Trophoblast cell (in vitro differentiated cells and primary cell): ENCODE measurements at regions not wholly inside any gene's neighbourhood (a gene's known extent, or its start where the extent isn't known, plus 50 kb on each side); places are given as distances from the start of the nearest gene placed in this dataset.

Source experiments
- DNase-seq, 2 donors: peaks; one replicate each; pipeline ENCODE4 v3.0.0-alpha.2; 2016
- H2AFZ ChIP-seq: 2 replicates; pipeline ENCODE4 v1.6.1; 2013; ENCODE audit warnings: low read length, moderate library complexity, mild to moderate bottlenecking; ENCODE audit not compliant: insufficient read depth, poor library complexity
- H2AK5ac ChIP-seq: 2 replicates; pipeline ENCODE4 v1.6.1; 2013; ENCODE audit warnings: mild to moderate bottlenecking, low read length
- H2BK120ac ChIP-seq: 2 replicates; pipeline ENCODE4 v1.6.1; 2013; ENCODE audit warnings: low read length, mild to moderate bottlenecking, moderate library complexity; ENCODE audit not compliant: insufficient read depth, poor library complexity
- H2BK12ac ChIP-seq: 2 replicates; pipeline ENCODE4 v1.6.1; 2013; ENCODE audit warnings: mild to moderate bottlenecking, low read length, moderate library complexity
- H2BK5ac ChIP-seq: 2 replicates; pipeline ENCODE4 v1.6.1; 2013; ENCODE audit warnings: low read length, low read depth, moderate library complexity, mild to moderate bottlenecking; ENCODE audit not compliant: poor library complexity
- H3K14ac ChIP-seq: 2 replicates; pipeline ENCODE4 v1.6.1; 2013; ENCODE audit warnings: mild to moderate bottlenecking, low read length
- H3K18ac ChIP-seq: 2 replicates; pipeline ENCODE4 v1.6.1; 2013; ENCODE audit warnings: mild to moderate bottlenecking, low read length
- H3K23ac ChIP-seq: 2 replicates; pipeline ENCODE4 v1.6.1; 2013; ENCODE audit warnings: low read length
- H3K27ac ChIP-seq: 2 replicates; pipeline ENCODE4 v1.5.1; 2013; ENCODE audit warnings: low read depth, mild to moderate bottlenecking, inconsistent platforms, low read length, moderate library complexity
- H3K27me3 ChIP-seq: 2 replicates; pipeline ENCODE4 v1.6.1; 2013; ENCODE audit warnings: inconsistent platforms, mild to moderate bottlenecking, low read length, moderate library complexity; ENCODE audit not compliant: insufficient read depth
- H3K36me3 ChIP-seq, 2 experiments: 1 replicate in 1 of 2; 2 replicates in 1 of 2; pipeline ENCODE4 v1.6.1; 2013; ENCODE audit warnings: low read length in 2 of 2, mild to moderate bottlenecking in 2 of 2, moderate library complexity in 1 of 2; ENCODE audit not compliant: insufficient read depth in 2 of 2, control insufficient read depth in 1 of 2
- H3K4ac ChIP-seq: 2 replicates; pipeline ENCODE4 v1.6.1; 2013; ENCODE audit warnings: low read depth, mild to moderate bottlenecking, low read length, moderate library complexity
- H3K4me1 ChIP-seq, 2 experiments: 1 replicate in 1 of 2; 2 replicates in 1 of 2; pipeline ENCODE4 v1.6.1; 2013; ENCODE audit warnings: low read length in 2 of 2, mild to moderate bottlenecking in 2 of 2, moderate library complexity in 1 of 2; ENCODE audit not compliant: insufficient read depth in 2 of 2, control insufficient read depth in 1 of 2
- H3K4me2 ChIP-seq: 2 replicates; pipeline ENCODE4 v1.6.1; 2013; ENCODE audit warnings: inconsistent platforms, mild to moderate bottlenecking, low read length, moderate library complexity
- H3K4me3 ChIP-seq: 2 replicates; pipeline ENCODE4 v1.5.1; 2013; ENCODE audit warnings: mild to moderate bottlenecking, low read depth, low read length, inconsistent platforms
- H3K79me1 ChIP-seq: one replicate; pipeline ENCODE4 v1.6.1; 2013; ENCODE audit warnings: low read length
- H3K79me2 ChIP-seq: 2 replicates; pipeline ENCODE4 v1.6.1; 2013; ENCODE audit warnings: low read length, mild to moderate bottlenecking; ENCODE audit not compliant: control insufficient read depth, insufficient read depth, poor library complexity
- H3K9ac ChIP-seq: 2 replicates; pipeline ENCODE4 v1.6.1; 2013; ENCODE audit warnings: mild to moderate bottlenecking, low read length
- H3K9me3 ChIP-seq: 2 replicates; pipeline ENCODE4 v1.6.1; 2013; ENCODE audit warnings: low read depth, mild to moderate bottlenecking, control low read depth, inconsistent platforms, low read length; ENCODE audit not compliant: insufficient read depth
- H4K12ac ChIP-seq: 2 replicates; pipeline ENCODE4 v1.6.1; 2013; ENCODE audit warnings: low read depth, mild to moderate bottlenecking, low read length, moderate library complexity
- H4K8ac ChIP-seq: 2 replicates; pipeline ENCODE4 v1.6.1; 2013; ENCODE audit warnings: low read depth, mild to moderate bottlenecking, low read length, moderate library complexity
- H4K91ac ChIP-seq: one replicate; pipeline ENCODE4 v1.6.1; 2013; ENCODE audit warnings: low read depth, mild to moderate bottlenecking, low read length, moderate library complexity
- WGBS: extraction: QIAGEN DNeasy Blood & Tissue Kit; methylation state at CpG from one replicate; pipeline ENCODE4 v1.1.7; 2013; ENCODE audit warnings: missing lambda C conversion rate; ENCODE audit not compliant: insufficient read length, insufficient coverage; ENCODE audit errors: extremely low coverage; 5-methylcytosine and 5-hydroxymethylcytosine counted together

DNA sequence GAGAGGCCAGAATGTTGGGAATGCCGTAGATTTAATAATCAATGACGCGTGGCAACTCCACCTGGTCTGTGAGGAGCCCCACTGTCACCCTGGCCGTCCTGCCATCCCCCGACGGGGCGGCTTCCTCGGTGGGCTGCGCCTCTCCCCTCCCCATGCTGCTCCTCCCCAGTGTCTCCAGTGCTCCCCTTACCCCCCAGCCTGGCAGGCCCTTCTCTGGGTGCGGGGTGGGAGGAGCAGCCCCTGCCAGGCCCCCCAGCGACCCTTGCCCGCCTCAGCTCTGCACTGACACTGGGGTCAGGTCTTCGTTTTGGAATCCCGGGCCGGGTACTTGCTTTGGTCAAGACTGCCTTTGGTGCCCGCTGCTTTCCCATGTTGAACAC, 82.3 kb upstream of the FRMD1 start:
- H3K4me3 ChIP-seq = no peak overlapping the region
- H3K9me3 ChIP-seq = peaks cover 6% of the 10 kb centered on the region
- no peak overlapping the region for H3K14ac ChIP-seq
- DNase-seq = no peak
- H3K4me1 ChIP-seq = peaks cover 13 to 19% of the 10 kb centered on the region in 2 experiments
- no peak overlapping the region for H2BK12ac ChIP-seq
- no peak overlapping the region for H3K23ac ChIP-seq
- H4K8ac ChIP-seq = no peak overlapping the region
- no CpG with 5 or more reads among the region's 16 CpGs for WGBS
- H3K79me2 ChIP-seq = no peaks in the 10 kb centered on the region
- no peak overlapping the region for H3K4ac ChIP-seq
- H3K79me1 ChIP-seq = no peaks in the 10 kb centered on the region
- no peak overlapping the region for H3K18ac ChIP-seq
- H3K27ac ChIP-seq = no peak overlapping the region
- no peak overlapping the region for H3K9ac ChIP-seq
- no peak overlapping the region for H2BK5ac ChIP-seq
- no peak overlapping the region for H2BK120ac ChIP-seq
- H4K12ac ChIP-seq = no peak overlapping the region
- H3K4me2 ChIP-seq = no peak overlapping the region
- no peak overlapping the region for H4K91ac ChIP-seq
- H2AFZ ChIP-seq = no peak overlapping the region
- no peaks in the 10 kb centered on the region for H3K27me3 ChIP-seq
- H3K36me3 ChIP-seq = no peaks in the 10 kb centered on the region
- no peak overlapping the region for H2AK5ac ChIP-seq

DNA sequence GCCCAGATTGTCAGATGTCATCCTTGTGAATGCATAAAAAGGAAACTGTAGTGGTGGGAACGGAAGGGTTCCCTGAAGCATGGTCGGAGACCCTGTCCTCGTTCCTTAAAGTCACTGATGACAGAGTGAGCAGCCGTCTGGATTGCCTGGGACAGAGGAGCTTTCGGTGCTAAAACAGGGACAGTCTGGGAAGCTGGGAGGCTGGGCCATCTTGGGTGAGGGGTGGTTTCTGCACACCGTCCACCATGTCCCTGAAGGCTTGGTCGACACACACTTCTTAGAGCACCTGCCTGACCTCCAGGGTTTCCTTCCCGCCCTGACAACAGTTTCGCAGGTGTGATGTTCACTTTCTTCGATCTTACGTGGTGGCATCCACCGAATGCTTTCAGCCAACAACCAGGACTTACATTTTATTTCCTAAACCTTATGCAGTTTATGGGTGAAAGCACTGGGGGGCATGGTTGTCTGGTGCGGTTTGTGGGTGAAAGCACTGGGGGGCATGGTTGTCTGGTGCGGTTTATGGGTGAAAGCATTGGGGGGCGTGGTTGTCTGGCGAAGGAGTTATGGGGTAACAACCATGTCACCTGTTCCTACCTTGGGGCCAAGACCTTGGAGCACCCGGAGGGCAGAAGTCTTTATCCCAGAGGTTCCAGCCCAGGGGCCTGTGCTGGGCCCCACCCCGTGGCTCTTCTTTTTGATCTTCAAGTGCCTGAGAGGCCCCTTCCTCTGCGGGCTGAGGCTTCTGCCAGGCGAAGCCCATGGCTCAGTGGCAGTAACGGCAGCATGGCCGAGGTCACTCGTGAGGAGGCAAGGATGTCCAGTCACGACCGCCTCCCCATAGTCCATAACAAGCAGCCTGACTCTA, 81.7 kb upstream of the FRMD1 start:
- H3K4me1 ChIP-seq = peaks cover 13 to 19% of the 10 kb centered on the region in 2 experiments
- no peaks in the 10 kb centered on the region for H3K79me2 ChIP-seq
- no peak overlapping the region for H2BK5ac ChIP-seq
- H3K4me2 ChIP-seq = no peak overlapping the region
- H2AK5ac ChIP-seq = no peak overlapping the region
- H4K8ac ChIP-seq = no peak overlapping the region
- no peak overlapping the region for H3K4me3 ChIP-seq
- no peak overlapping the region for H3K18ac ChIP-seq
- no peak overlapping the region for H3K23ac ChIP-seq
- no CpG with 5 or more reads among the region's 25 CpGs for WGBS
- H2BK120ac ChIP-seq = no peak overlapping the region
- no peak overlapping the region for H3K4ac ChIP-seq
- H3K9ac ChIP-seq = no peak overlapping the region
- no peak overlapping the region for H2BK12ac ChIP-seq
- H3K27me3 ChIP-seq = no peaks in the 10 kb centered on the region
- no peak overlapping the region for H3K14ac ChIP-seq
- DNase-seq = no peak
- no peaks in the 10 kb centered on the region for H3K79me1 ChIP-seq
- H4K91ac ChIP-seq = no peak overlapping the region
- no peaks in the 10 kb centered on the region for H3K36me3 ChIP-seq
- H3K9me3 ChIP-seq = peaks cover 6% of the 10 kb centered on the region
- H3K27ac ChIP-seq = no peak overlapping the region
- no peak overlapping the region for H2AFZ ChIP-seq
- no peak overlapping the region for H4K12ac ChIP-seq

DNA sequence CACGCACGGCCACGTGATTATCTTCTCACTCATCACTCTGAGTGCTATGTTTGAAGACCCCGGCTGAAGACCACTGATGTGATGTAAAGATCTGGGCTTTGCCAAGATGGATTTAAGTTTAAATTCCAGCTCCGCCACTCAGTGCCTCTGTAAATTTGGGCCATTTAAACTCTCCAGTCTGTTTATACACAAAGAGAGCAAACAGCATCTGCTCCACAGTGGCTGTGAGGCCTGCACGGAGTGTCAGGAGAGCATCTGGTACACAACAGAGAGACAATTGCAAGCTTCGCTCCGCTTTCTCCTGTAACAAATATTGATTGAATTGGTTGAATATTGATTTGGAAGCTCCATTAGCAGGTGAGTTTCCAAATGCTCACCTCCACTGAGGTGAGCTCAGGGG, 80.5 kb upstream of the FRMD1 start:
- Histone ChIP-seq H2AFZ (no peak overlapping the region), H4K91ac (no peak overlapping the region), H3K4me1 (peaks cover 16 to 24% of the 10 kb centered on the region in 2 experiments), H3K9ac (no peak overlapping the region), H3K27ac (no peak overlapping the region), H3K4ac (no peak overlapping the region), H3K79me2 (no peaks in the 10 kb centered on the region), H3K14ac (no peak overlapping the region), H3K23ac (no peak overlapping the region), H2BK12ac (no peak overlapping the region), H3K18ac (no peak overlapping the region), H4K8ac (no peak overlapping the region), H2BK120ac (no peak overlapping the region), H4K12ac (no peak overlapping the region), H3K36me3 (no peaks in the 10 kb centered on the region), H2AK5ac (no peak overlapping the region), H3K4me3 (no peak overlapping the region), H2BK5ac (no peak overlapping the region), H3K4me2 (no peak overlapping the region), H3K79me1 (no peaks in the 10 kb centered on the region), H3K27me3 (no peaks in the 10 kb centered on the region), H3K9me3 (peaks cover 4% of the 10 kb centered on the region)
- DNase-seq = no peak
- no CpG with 5 or more reads among the region's 8 CpGs for WGBS

DNA sequence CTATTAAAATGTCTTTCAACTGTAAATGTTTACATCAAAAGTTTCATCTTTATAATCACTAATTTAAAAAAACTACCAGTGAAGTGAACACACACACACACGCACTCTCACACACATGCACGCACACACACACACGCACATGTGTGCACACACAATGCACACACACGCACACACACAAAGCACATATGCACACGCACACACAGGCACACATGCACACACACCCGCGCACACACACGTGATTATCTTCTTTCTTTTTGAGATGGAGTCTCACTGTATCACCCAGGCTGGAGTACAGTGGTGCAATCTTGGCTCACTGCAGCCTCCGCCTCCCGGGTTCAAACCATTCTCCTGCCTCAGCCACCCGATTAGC, 80.0 kb upstream of the FRMD1 start:
- no peak overlapping the region for H3K4me3 ChIP-seq
- peaks cover 16 to 24% of the 10 kb centered on the region in 2 experiments for H3K4me1 ChIP-seq
- no peak overlapping the region for H4K8ac ChIP-seq
- no CpG with 5 or more reads among the region's 11 CpGs for WGBS
- no peak overlapping the region for H2AK5ac ChIP-seq
- no peaks in the 10 kb centered on the region for H3K27me3 ChIP-seq
- no peak overlapping the region for H3K18ac ChIP-seq
- no peaks in the 10 kb centered on the region for H3K79me2 ChIP-seq
- H2BK12ac ChIP-seq = no peak overlapping the region
- H2BK5ac ChIP-seq = no peak overlapping the region
- no peak overlapping the region for H3K27ac ChIP-seq
- no peak overlapping the region for H3K23ac ChIP-seq
- peaks cover 4% of the 10 kb centered on the region for H3K9me3 ChIP-seq
- no peak overlapping the region for H4K12ac ChIP-seq
- no peaks in the 10 kb centered on the region for H3K79me1 ChIP-seq
- no peak overlapping the region for H3K4me2 ChIP-seq
- DNase-seq = no peak
- no peak overlapping the region for H2BK120ac ChIP-seq
- no peaks in the 10 kb centered on the region for H3K36me3 ChIP-seq
- H4K91ac ChIP-seq = no peak overlapping the region
- no peak overlapping the region for H3K14ac ChIP-seq
- no peak overlapping the region for H3K4ac ChIP-seq
- no peak overlapping the region for H2AFZ ChIP-seq
- H3K9ac ChIP-seq = no peak overlapping the region
